GM13976 (cell line): ENCODE measurements at regions not wholly inside any gene's neighbourhood (a gene's known extent, or its start where the extent isn't known, plus 50 kb on each side); places are given as distances from the start of the nearest gene placed in this dataset.

Experiments used
- DNase-seq: peaks from one replicate; pipeline ENCODE4 v3.0.0; 2012; ENCODE audit warnings: low spot score
- CTCF ChIP-seq: IDR thresholded peaks from 2 replicates; pipeline ENCODE4 v1.5.1; 2012; ENCODE audit warnings: borderline replicate concordance, mild to moderate bottlenecking; ENCODE audit not compliant: insufficient read depth; ENCODE audit errors: extremely low read depth, missing control alignments, control extremely low read depth
- in situ Hi-C: fragments of 300-500 bp; cut with MboI; formaldehyde crosslinking; loops from one replicate; pipeline ENCODE4 v1.12.0; 2022; ENCODE audit warnings: low sequenced_read_pairs, mixed read lengths, inconsistent platforms; ENCODE audit not compliant: unreplicated experiment

GRCh38 chr3:159775372-159775961 is 213.2 kb upstream of the IL12A start:
- no peak for DNase-seq
- in situ Hi-C loops: no loop called here
- TF ChIP-seq CTCF: no peak

GRCh38 chr3:159776779-159777178 is 211.9 kb upstream of the IL12A start:
- in situ Hi-C loops: no loop called here

GRCh38 chr3:159779883-159780282 is 208.8 kb upstream of the IL12A start:
- no peak for DNase-seq
- no peak for TF ChIP-seq CTCF
- in situ Hi-C loops: no loop called here

More at GRCh38 chr3:159776779-159777178, 211.9 kb upstream of the IL12A start:
- no peak for TF ChIP-seq CTCF
- DNase-seq: no peak

- in situ Hi-C loops: no loop called here
- DNase-seq: no peak
- TF ChIP-seq CTCF: no peak
Measured at GRCh38 chr3:159781867-159782266, 206.8 kb upstream of the IL12A start.

- TF ChIP-seq CTCF: no peak
- DNase-seq: no peak
- in situ Hi-C loops: no loop called here
Measured at GRCh38 chr3:159782724-159783421, 205.8 kb upstream of the IL12A start.

GRCh38 chr3:159783780-159784742 is 204.6 kb upstream of the IL12A start:
- no peak for DNase-seq
- TF ChIP-seq CTCF: no peak
- in situ Hi-C loops: no loop called here
